DND-41 (cell line): ENCODE measurements at regions not wholly inside any gene's neighbourhood (a gene's known extent, or its start where the extent isn't known, plus 50 kb on each side); places are given as distances from the start of the nearest gene placed in this dataset.
A peak's percentile ranks its signal among the peaks of the same experiment; 100 is the strongest.

Experiments
- ATAC-seq: fragments of 200-7000 bp; cut with Tn5 transposase; 3 replicates; pipeline ENCODE4 v1.9.1; 2021; ENCODE audit warnings: low read depth; ENCODE audit not compliant: insufficient read depth
- DNase-seq: peaks from one replicate; pipeline ENCODE4 v3.0.0-alpha.2; 2020
- H2AFZ ChIP-seq: 2 replicates; pipeline ENCODE4 v1.6.0; 2012; ENCODE audit warnings: low read depth, low read length
- H3K27ac ChIP-seq: 2 replicates; pipeline ENCODE4 v1.5.1; 2012; ENCODE audit warnings: low read length, inconsistent platforms
- H3K27me3 ChIP-seq: fragments of 200-600 bp; sonication (generic); 2 replicates; pipeline ENCODE4 v1.6.0; 2012; ENCODE audit warnings: low read length, mild to moderate bottlenecking, inconsistent platforms; ENCODE audit not compliant: insufficient read depth, poor library complexity
- H3K36me3 ChIP-seq: 2 replicates; pipeline ENCODE4 v1.5.1; 2012; ENCODE audit warnings: low read length, inconsistent platforms; ENCODE audit not compliant: insufficient read depth
- H3K4me1 ChIP-seq: 2 replicates; pipeline ENCODE4 v1.5.1; 2012; ENCODE audit warnings: mild to moderate bottlenecking, low read length; ENCODE audit not compliant: insufficient read depth
- H3K4me2 ChIP-seq: 2 replicates; pipeline ENCODE4 v1.6.0; 2012; ENCODE audit warnings: mild to moderate bottlenecking, moderate library complexity, low read length, inconsistent platforms; ENCODE audit not compliant: insufficient read depth
- H3K4me3 ChIP-seq, 2 experiments: fragments of 200-600 bp in 1 of 2; shearing (Covaris generic) in 1 of 2; 2 replicates each; pipeline ENCODE4 v1.5.1; 2012 to 2016; ENCODE audit warnings: inconsistent platforms in 2 of 2, low read length in 2 of 2, mild to moderate bottlenecking in 2 of 2, low read depth in 1 of 2, moderate library complexity in 1 of 2
- H3K79me2 ChIP-seq: 2 replicates; pipeline ENCODE4 v1.6.0; 2012; ENCODE audit warnings: low read length, inconsistent platforms; ENCODE audit not compliant: insufficient read depth
- H3K9ac ChIP-seq: 2 replicates; pipeline ENCODE4 v1.6.0; 2012; ENCODE audit warnings: low read depth, mild to moderate bottlenecking, inconsistent platforms, low read length, moderate library complexity
- H3K9me3 ChIP-seq: 2 replicates; pipeline ENCODE4 v1.5.1; 2012; ENCODE audit warnings: low read length, moderate library complexity, mild to moderate bottlenecking, inconsistent platforms; ENCODE audit not compliant: insufficient read depth, severe bottlenecking
- H4K20me1 ChIP-seq: 2 replicates; pipeline ENCODE4 v1.6.0; 2012; ENCODE audit warnings: low read length; ENCODE audit not compliant: insufficient read depth
- EZH2 ChIP-seq: IDR thresholded peaks from 3 replicates; pipeline ENCODE4 v1.6.1; 2012; ENCODE audit warnings: borderline replicate concordance, low read depth, mild to moderate bottlenecking, moderate library complexity, low read length, inconsistent platforms; ENCODE audit not compliant: severe bottlenecking
- TF ChIP-seq, protein P1 (sequence below): IDR thresholded peaks from 2 replicates; pipeline ENCODE4 v1.5.1; 2012; ENCODE audit warnings: borderline replicate concordance, low read length, moderate library complexity, mild to moderate bottlenecking; ENCODE audit not compliant: poor library complexity, severe bottlenecking; ENCODE audit errors: extremely low read depth

DNA sequence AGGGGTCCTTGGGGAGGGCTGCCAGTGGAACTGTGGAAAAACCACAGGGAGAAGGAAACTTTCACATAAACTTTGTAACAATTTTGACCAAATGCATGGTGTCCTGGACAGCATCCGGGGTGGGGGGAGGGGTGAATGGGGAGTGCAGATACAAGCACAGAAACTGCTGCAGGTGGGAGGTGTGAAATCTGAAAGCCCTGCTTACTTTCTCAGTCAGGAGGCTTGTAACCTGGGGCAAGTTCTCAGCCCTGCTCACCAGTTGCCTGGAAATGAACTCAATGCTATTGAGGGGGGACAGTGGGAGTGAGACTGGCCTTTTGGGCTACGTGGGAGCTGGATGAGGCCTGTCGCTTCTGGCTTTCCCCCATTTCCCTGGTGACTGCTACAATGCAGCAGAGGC, 694.5 kb upstream of the ZNF608 start:
- TF ChIP-seq, protein P1, sequence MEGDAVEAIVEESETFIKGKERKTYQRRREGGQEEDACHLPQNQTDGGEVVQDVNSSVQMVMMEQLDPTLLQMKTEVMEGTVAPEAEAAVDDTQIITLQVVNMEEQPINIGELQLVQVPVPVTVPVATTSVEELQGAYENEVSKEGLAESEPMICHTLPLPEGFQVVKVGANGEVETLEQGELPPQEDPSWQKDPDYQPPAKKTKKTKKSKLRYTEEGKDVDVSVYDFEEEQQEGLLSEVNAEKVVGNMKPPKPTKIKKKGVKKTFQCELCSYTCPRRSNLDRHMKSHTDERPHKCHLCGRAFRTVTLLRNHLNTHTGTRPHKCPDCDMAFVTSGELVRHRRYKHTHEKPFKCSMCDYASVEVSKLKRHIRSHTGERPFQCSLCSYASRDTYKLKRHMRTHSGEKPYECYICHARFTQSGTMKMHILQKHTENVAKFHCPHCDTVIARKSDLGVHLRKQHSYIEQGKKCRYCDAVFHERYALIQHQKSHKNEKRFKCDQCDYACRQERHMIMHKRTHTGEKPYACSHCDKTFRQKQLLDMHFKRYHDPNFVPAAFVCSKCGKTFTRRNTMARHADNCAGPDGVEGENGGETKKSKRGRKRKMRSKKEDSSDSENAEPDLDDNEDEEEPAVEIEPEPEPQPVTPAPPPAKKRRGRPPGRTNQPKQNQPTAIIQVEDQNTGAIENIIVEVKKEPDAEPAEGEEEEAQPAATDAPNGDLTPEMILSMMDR: no peak
- no peak for TF ChIP-seq EZH2
- ATAC-seq: no peak
- Histone ChIP-seq H3K27me3 (no peaks in the 10 kb centered on the region), H3K4me3 (no peak overlapping the region), H3K9ac (no peak overlapping the region), H3K4me1 (no peaks in the 10 kb centered on the region), H3K9me3 (peaks cover 18% of the 10 kb centered on the region), H3K4me2 (no peak overlapping the region), H3K79me2 (no peaks in the 10 kb centered on the region), H3K27ac (no peak overlapping the region), H4K20me1 (no peaks in the 10 kb centered on the region), H3K36me3 (no peaks in the 10 kb centered on the region; the same call in 1 of the 2 replicates), H2AFZ (no peak overlapping the region)
- no peak for DNase-seq

DNA sequence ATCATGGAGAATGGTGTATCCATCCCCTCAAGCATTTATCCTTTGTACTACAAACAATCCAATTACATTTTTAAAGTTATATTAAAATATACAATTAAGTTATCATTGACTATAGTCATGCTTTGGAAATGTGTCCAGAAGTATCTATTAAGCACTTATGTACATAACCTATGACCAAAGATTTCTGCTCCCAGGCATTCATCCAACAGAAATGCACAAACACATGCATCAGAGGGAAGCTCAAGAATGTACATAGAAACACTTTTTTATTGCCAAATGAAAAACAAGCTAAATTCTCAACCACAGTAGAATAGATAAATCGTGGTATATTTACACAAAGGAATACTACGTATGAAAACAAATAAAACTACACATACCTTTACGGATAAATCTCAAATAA, 700.5 kb upstream of the ZNF608 start:
- Histone ChIP-seq H3K4me2 (no peak overlapping the region), H3K27ac (no peak overlapping the region), H3K9ac (no peak overlapping the region), H3K9me3 (peaks cover 11% of the 10 kb centered on the region), H3K36me3 (no peaks in the 10 kb centered on the region), H3K27me3 (no peaks in the 10 kb centered on the region), H3K79me2 (no peaks in the 10 kb centered on the region), H2AFZ (no peak overlapping the region), H4K20me1 (no peaks in the 10 kb centered on the region), H3K4me1 (no peaks in the 10 kb centered on the region), H3K4me3 (no peak overlapping the region)
- no peak for TF ChIP-seq EZH2
- TF ChIP-seq, protein P1: no peak
- no peak for DNase-seq
- ATAC-seq: no peak

DNA sequence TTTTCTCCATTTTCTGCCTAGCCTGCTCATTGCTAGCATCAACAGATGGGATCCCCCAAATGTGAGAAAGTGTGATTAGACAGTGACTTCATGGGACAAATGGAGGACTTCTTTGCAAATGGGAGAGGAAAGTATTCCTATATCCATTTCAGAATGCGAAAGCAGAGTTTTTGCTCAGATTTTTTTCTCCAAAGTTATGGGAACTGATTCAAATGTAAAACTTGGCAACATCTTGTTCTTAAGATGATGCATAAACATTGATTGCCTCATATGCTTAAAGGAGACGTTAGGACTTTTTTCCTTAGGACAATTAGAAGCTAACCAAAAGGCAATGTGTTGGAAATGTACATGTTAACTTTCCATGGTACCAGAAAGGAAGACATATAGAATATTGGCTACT, 704.3 kb upstream of the ZNF608 start:
- DNase-seq (no peak), ATAC-seq (no peak)
- H4K20me1 ChIP-seq: no peaks in the 10 kb centered on the region
- H3K4me1 ChIP-seq: no peaks in the 10 kb centered on the region
- H3K4me3 ChIP-seq: no peak overlapping the region
- TF ChIP-seq EZH2: no peak
- TF ChIP-seq, protein P1: no peak
- no peaks in the 10 kb centered on the region for H3K36me3 ChIP-seq
- H2AFZ ChIP-seq: no peak overlapping the region
- H3K79me2 ChIP-seq: no peaks in the 10 kb centered on the region
- no peak overlapping the region for H3K27ac ChIP-seq
- H3K9me3 ChIP-seq: no peaks in the 10 kb centered on the region
- H3K27me3 ChIP-seq: no peaks in the 10 kb centered on the region
- H3K4me2 ChIP-seq: no peak overlapping the region
- H3K9ac ChIP-seq: no peak overlapping the region

DNA sequence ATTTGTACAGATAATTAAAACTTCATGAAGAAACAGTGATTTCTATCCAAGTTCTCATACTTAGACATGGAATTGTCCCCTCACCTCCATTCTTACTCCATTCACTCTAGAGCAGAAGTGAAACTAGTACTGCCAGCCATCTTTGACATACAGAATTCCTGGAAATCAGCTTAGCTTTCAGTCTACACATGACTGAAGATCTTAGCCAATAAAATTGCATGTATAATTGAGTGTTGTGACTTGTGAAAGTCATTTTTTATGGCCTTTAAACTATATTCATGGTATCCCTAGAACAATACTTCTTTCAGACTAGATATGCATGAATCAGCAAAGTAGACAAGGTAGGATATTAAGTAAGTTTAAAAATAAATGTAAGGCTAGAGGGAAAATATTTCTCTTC, 705.2 kb upstream of the ZNF608 start:
- no peaks in the 10 kb centered on the region for H3K79me2 ChIP-seq
- no peak for ATAC-seq

More for the DNA sequence above, 705.2 kb upstream of the ZNF608 start:
- TF ChIP-seq, protein P1: no peak
- TF ChIP-seq EZH2: no peak
- Histone ChIP-seq H3K27ac (no peak overlapping the region), H3K4me3 (no peak overlapping the region), H3K9me3 (no peaks in the 10 kb centered on the region), H3K4me1 (no peaks in the 10 kb centered on the region), H3K36me3 (no peaks in the 10 kb centered on the region), H3K4me2 (no peak overlapping the region), H3K9ac (no peak overlapping the region), H3K27me3 (no peaks in the 10 kb centered on the region), H4K20me1 (no peaks in the 10 kb centered on the region), H2AFZ (peak overlapping the region; percentile 2; the same call in 1 of the 2 replicates)
- DNase-seq: no peak
